T-helper 1 cell treated with Interleukin-12 subunit alpha and Interleukin-12 subunit beta and Interleukin-4 antibody, amounts not matched to agents 30 μg/mL and 1 μg/mL, for 36 hours (primary cell): ENCODE measurements at regions not wholly inside any gene's neighbourhood (a gene's known extent, or its start where the extent isn't known, plus 50 kb on each side); places are given as distances from the start of the nearest gene placed in this dataset.

Experiments
- H3K27ac Mint-ChIP-seq: one replicate; pipeline ENCODE4 v1.8.0; 2021; ENCODE audit warnings: mild to moderate bottlenecking, mixed read lengths
- H3K27me3 Mint-ChIP-seq: one replicate; pipeline ENCODE4 v1.8.0; 2021; ENCODE audit warnings: low read depth, mixed read lengths
- H3K36me3 Mint-ChIP-seq: one replicate; pipeline ENCODE4 v1.8.0; 2021; ENCODE audit warnings: low read depth, mixed read lengths
- H3K4me1 Mint-ChIP-seq: one replicate; pipeline ENCODE4 v1.8.0; 2021; ENCODE audit warnings: low read depth, mixed read lengths
- H3K4me3 Mint-ChIP-seq: one replicate; pipeline ENCODE4 v1.8.0; 2021; ENCODE audit warnings: mild to moderate bottlenecking, moderate library complexity, mixed read lengths
- H3K9me3 Mint-ChIP-seq: one replicate; pipeline ENCODE4 v1.8.0; 2021; ENCODE audit warnings: mixed read lengths

DNA sequence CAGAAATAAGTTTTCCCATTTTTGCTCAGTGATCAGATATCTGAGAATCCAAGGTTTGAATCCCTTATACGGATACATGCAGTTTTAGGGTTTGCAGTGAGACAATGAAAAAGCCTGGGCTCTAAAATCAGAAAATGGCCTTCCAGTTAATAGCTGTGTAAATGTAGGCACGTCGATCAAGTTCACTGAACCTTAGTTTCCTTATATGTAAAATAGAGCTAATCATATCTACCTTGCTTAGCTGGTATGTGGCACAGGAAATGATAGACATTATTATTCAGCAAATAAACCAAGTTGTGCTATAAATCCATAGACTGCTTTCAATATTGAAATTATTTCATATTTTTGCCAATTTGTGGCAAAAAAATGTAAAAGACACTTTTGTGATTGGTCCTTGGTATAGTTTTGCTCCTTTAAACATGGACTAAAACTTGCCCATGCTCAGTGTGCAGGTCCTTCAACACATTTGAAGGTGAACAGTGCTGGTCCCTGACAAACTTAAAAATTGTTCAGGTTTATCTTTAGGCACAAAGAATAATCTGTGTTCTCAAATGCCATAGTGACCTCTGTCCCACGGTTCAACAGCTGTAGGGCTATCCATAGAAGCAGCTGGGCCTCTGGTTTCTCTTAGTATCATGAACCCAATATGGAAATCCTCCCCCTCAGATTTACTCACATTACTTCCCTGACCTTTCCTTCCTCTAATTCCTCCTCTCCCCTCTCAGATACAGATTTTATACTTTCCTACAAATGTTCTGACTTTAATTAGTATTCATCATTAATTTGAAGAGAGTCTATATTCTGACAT is 51.0 kb downstream of the CCDC54 start:
- H3K4me3 Mint-ChIP-seq: no peak overlapping the region
- H3K4me1 Mint-ChIP-seq: peaks cover 11% of the 10 kb centered on the region
- H3K36me3 Mint-ChIP-seq: no peaks in the 10 kb centered on the region
- H3K27ac Mint-ChIP-seq: no peak overlapping the region
- no peaks in the 10 kb centered on the region for H3K9me3 Mint-ChIP-seq
- H3K27me3 Mint-ChIP-seq: peaks cover 60% of the 10 kb centered on the region

DNA sequence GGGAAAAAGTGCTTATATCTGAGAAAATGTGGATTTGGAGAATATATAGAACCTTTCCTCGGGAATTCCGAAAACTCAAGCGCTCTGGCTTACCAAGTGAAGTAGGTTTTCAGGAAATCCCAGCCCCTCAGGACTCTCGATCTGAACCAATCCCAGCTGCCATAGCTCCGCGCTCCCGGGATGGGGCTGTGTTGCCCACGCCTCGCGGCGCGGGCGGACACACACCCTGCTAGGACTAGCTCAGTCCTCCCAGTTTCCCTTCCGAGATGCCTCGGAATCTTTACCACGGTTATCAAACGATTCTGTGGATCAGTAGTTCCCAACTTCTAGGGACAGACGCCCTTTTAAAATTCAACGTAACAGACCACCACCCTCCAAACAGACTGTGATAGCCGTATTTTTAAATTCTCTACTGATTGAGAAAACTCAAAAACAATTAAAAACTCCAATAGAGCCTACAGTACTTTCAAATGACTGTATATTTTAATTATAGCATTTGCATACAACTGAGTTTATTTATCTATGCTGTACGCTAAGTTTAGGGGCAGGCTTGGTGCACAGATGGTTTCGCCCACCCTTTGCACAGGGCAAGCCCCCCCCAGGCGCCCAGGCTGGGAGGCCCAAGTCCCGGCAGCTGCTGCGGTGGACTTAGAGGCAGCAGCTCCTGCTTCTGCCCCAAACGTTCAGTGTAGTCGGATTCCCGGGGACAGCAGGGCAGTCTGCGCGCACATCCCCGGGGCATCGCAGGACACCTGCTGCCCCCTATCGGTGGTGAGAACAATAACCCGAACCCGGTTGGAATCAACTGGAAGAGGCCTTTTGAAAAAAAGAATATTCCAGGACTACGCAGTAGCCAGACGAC is 52.3 kb downstream of the CCDC54 start:
- Mint-ChIP-seq H3K27me3 (peaks cover 70% of the 10 kb centered on the region), H3K27ac (peak overlapping the region; percentile 26), H3K9me3 (no peaks in the 10 kb centered on the region), H3K4me3 (peak overlapping the region; percentile 84), H3K36me3 (no peaks in the 10 kb centered on the region), H3K4me1 (peaks cover 11% of the 10 kb centered on the region)

DNA sequence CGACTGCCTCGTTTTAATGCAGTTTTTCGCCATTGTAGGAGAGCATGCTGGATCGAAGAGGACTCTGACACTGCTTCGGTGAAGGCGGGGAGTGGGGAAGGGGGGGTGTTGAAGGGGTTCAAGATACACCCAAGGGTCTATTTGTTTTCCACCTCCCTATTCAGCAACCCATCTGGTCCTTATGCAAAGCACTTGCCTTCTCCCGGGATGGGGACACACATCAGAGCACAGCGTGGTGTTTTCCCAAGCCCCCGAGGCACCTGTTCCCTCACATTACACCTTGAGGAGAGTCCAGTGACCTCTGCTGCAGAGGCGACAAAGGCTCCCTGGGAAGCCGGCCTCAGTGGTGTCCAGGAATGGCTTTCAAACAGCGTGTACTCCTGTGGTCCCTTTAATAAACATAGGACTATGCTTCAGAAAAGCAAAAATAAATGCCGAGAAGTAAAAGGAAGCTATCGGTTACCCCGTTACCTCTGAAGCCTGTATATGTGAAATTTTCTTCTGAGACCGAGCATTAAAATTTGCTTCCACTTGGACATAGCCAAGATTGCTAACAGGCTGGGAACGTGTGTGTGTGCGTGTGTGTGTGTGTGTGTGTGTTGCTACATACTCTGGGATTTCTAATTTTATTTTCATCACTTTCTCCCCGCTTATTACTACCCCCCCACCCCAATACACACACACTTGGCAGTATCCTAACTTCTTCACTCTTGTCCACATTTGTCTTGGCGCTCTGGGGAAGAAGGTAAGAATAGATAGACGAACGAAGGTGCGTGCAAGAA is 53.2 kb downstream of the CCDC54 start:
- H3K27me3 Mint-ChIP-seq: peaks cover 74% of the 10 kb centered on the region
- H3K27ac Mint-ChIP-seq: peak overlapping the region; percentile 59
- no peaks in the 10 kb centered on the region for H3K9me3 Mint-ChIP-seq
- H3K4me1 Mint-ChIP-seq: peaks cover 11% of the 10 kb centered on the region
- no peaks in the 10 kb centered on the region for H3K36me3 Mint-ChIP-seq
- peak overlapping the region; percentile 84 for H3K4me3 Mint-ChIP-seq

DNA sequence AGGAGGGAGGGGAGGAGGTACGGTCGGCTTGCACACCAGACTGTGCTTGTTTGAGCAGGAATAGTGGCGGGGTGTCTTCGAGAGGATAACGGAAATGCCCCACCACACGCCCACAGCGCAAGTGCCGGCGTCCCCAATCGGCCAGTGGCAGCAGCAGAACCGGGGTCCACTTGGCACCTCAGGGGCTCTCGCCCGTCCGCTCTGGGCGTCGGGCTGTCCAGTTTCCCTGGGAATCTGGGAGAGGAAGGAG is 53.7 kb downstream of the CCDC54 start:
- Mint-ChIP-seq H3K4me1 (peaks cover 11% of the 10 kb centered on the region), H3K36me3 (no peaks in the 10 kb centered on the region), H3K27me3 (peaks cover 69% of the 10 kb centered on the region), H3K27ac (peak overlapping the region; percentile 59), H3K9me3 (no peaks in the 10 kb centered on the region), H3K4me3 (peak overlapping the region; percentile 84)

DNA sequence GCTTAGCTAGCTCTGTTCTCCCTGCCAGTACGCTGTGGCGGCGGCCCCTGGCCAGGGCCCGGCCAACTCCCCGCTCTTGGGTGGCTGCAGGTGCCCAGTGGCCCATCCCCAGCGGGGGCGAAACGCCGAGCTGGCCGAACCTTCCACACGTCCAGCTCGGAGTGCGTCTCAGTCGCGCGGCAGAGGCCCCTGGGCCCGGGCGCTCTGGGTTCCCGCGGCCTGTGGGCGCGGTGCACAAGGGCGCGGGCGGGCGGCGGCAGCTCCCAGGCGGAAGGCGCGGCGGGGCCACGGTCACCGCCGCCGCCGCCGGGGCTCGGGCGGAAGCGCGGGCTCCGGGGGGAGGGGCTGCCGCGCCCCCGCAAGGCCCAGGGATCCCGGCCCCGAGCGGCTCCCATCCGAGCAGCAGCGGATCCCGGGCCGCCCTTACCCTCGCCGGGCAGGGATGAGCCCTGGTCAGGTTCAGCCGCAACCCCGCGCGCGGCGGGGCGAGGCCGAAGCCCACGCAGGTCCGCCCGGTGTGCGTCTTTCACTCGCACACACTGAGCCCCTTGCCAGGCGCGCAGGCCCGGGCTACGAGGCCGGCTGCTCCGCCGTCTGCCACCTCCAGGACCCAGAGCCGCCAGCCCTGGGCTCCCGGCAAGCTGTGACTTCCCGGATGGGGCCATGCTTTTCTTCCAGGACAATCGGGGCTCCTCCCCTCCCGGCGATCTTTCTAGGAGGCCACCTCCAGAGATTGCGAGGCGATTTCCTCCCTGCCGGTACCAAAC is 54.2 kb downstream of the CCDC54 start:
- Mint-ChIP-seq H3K4me1 (peaks cover 11% of the 10 kb centered on the region), H3K4me3 (peak overlapping the region; percentile 88), H3K27me3 (peaks cover 67% of the 10 kb centered on the region), H3K9me3 (no peaks in the 10 kb centered on the region), H3K27ac (peak overlapping the region; percentile 80), H3K36me3 (no peaks in the 10 kb centered on the region)

DNA sequence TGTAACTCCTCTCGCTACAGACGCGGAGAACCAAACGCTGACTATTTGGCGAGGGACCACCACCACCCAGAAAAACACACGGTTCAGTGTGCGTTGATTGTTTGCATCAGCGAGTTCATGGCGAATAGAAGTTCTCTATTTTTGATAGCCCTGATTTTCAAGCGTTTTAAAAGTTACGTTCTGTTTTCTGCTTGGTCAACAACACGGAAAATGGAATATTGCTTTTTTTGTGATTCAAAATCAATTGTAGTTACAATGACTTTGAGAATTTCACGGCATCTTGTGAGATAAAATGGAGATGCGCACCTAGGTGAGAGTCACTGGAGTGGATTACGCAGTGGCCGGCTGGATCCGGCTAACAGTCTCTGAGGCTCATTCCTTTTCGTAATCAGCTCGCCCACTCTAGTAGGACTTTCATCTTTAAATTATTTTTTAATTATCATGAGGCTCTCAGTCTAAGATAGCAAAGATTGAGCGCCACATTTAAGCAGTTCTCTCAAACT is 54.8 kb downstream of the CCDC54 start:
- peaks cover 11% of the 10 kb centered on the region for H3K4me1 Mint-ChIP-seq
- H3K27me3 Mint-ChIP-seq: peaks cover 64% of the 10 kb centered on the region
- H3K9me3 Mint-ChIP-seq: no peaks in the 10 kb centered on the region
- H3K36me3 Mint-ChIP-seq: no peaks in the 10 kb centered on the region
- peak overlapping the region; percentile 80 for H3K27ac Mint-ChIP-seq
- peak overlapping the region; percentile 88 for H3K4me3 Mint-ChIP-seq

DNA sequence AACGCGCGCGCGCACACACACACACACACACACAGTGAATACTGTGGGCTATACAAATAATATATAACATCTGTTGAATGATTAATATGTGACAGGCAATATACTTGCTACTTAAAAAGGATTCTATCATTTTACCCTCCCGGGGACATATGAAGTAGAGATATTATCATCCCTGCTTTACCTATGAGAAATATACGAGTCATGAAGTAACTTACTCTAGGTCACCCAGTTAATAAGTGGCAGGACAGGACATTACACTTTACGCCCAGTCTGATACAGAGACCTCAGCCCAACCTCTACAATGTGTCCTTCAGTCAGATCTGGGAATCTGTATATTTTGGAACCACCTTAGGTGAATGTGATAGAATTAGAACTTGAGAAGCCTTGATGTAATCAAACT is 55.4 kb downstream of the CCDC54 start:
- H3K9me3 Mint-ChIP-seq: no peaks in the 10 kb centered on the region
- H3K27me3 Mint-ChIP-seq: peaks cover 59% of the 10 kb centered on the region
- no peak overlapping the region for H3K27ac Mint-ChIP-seq
- H3K4me1 Mint-ChIP-seq: peaks cover 11% of the 10 kb centered on the region
- no peaks in the 10 kb centered on the region for H3K36me3 Mint-ChIP-seq
- H3K4me3 Mint-ChIP-seq: peak overlapping the region; percentile 88

DNA sequence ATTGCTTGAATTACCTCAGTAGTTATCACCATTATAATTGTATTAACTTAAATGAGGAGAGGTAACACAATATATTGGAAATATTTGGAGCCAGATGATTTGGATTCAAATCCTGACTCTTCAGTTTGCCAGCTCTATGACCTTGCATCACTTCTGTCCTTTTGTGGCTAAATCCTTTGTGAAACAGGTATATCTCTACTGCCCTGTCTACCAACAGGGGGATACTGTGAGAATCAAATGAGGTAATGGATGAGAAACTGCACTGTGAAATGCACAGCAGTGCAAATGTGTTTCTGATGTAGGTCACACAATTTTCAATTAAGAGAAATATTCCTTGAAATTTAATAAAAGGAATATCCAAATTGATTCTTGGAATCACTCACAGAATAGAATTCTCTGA is 58.8 kb downstream of the CCDC54 start:
- Mint-ChIP-seq H3K27me3 (peaks cover 34% of the 10 kb centered on the region), H3K27ac (no peak overlapping the region), H3K9me3 (no peaks in the 10 kb centered on the region), H3K36me3 (no peaks in the 10 kb centered on the region), H3K4me1 (peaks cover 2% of the 10 kb centered on the region), H3K4me3 (no peak overlapping the region)

DNA sequence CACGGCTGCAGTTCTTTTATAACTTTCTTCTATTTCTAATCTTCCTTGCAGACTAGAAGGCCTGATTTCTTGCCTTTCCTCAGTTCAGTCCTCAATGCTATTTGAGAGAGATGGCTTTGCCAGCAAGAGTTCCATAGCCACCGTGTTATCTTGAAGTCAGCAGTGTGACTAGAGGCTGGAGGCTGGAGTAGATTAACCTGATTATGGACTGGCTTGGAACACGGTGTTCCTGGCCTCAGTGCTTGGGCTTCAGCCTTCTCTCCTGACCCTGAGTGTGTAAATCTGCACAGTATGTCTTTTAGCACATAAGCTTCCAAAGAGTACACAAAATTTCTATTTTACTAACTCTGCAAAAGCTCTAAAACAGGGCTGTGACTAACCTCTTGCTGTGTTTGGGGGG is 61.4 kb downstream of the CCDC54 start:
- peaks cover 15% of the 10 kb centered on the region for H3K27me3 Mint-ChIP-seq
- no peak overlapping the region for H3K4me3 Mint-ChIP-seq
- no peaks in the 10 kb centered on the region for H3K4me1 Mint-ChIP-seq
- H3K27ac Mint-ChIP-seq: no peak overlapping the region
- H3K9me3 Mint-ChIP-seq: no peaks in the 10 kb centered on the region
- H3K36me3 Mint-ChIP-seq: no peaks in the 10 kb centered on the region

DNA sequence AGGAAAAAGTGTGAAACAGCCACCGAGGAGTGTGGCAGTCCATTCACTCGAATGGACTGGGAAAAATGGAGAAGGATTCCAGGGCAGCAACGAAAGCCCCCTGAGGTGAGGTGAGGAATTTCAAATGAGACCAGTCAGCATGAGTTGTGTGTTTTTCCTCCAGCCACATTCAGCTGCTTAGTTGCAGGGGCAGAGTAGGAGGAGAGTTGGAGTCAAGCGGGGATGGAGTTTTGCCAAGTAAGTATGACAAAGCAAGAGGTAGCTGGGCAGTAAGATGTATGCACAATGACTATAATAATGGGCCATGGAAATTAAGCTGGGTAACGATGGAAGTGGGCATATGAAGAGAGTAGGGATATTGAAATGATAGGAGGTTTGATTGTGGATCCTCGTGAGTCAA is 64.4 kb downstream of the CCDC54 start:
- no peaks in the 10 kb centered on the region for H3K36me3 Mint-ChIP-seq
- H3K4me1 Mint-ChIP-seq: no peaks in the 10 kb centered on the region
- H3K9me3 Mint-ChIP-seq: no peaks in the 10 kb centered on the region
- H3K4me3 Mint-ChIP-seq: no peak overlapping the region
- peaks cover 4% of the 10 kb centered on the region for H3K27me3 Mint-ChIP-seq
- H3K27ac Mint-ChIP-seq: no peak overlapping the region

DNA sequence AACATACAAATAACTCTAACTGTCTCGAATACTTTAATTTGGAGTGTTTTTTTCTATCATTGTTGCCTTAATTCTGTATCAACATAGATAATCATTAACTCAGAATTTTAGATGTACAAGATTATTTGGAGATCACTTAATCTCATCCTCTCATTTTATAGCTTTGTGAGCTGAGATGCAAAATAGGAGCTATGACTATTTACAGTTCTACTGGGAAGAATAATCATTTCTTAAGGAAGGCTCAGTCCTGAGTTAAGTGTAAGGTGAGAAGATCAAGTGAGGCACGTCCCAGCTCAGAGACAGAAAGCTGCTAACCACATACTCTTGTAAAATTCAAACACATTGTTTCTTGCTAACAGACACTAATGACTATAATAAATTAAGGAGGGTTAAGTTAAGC is 66.2 kb downstream of the CCDC54 start:
- H3K27me3 Mint-ChIP-seq: no peaks in the 10 kb centered on the region
- H3K27ac Mint-ChIP-seq: no peak overlapping the region
- no peaks in the 10 kb centered on the region for H3K9me3 Mint-ChIP-seq
- no peaks in the 10 kb centered on the region for H3K36me3 Mint-ChIP-seq
- H3K4me1 Mint-ChIP-seq: no peaks in the 10 kb centered on the region
- no peak overlapping the region for H3K4me3 Mint-ChIP-seq

DNA sequence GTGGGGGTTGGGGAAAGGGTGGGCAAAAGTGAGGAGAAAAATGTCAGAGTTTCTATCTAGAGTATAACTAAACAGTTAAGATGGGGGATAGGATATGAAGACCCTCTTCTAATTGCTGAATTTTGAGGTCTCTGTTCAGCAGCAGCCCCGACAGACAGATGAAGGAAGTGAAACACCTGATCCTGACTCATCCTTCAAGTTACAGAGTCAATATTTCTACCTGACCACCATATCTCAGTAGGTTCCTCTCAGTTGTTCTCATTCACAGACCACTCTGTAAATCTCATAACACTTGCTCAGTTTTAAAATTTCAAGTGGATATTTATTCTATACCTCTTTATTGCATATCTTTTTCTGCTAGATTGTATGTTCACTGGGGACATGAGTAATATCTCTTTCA is 69.5 kb downstream of the CCDC54 start:
- no peaks in the 10 kb centered on the region for H3K4me1 Mint-ChIP-seq
- H3K4me3 Mint-ChIP-seq: no peak overlapping the region
- H3K36me3 Mint-ChIP-seq: no peaks in the 10 kb centered on the region
- H3K27ac Mint-ChIP-seq: no peak overlapping the region
- no peaks in the 10 kb centered on the region for H3K27me3 Mint-ChIP-seq
- no peaks in the 10 kb centered on the region for H3K9me3 Mint-ChIP-seq

DNA sequence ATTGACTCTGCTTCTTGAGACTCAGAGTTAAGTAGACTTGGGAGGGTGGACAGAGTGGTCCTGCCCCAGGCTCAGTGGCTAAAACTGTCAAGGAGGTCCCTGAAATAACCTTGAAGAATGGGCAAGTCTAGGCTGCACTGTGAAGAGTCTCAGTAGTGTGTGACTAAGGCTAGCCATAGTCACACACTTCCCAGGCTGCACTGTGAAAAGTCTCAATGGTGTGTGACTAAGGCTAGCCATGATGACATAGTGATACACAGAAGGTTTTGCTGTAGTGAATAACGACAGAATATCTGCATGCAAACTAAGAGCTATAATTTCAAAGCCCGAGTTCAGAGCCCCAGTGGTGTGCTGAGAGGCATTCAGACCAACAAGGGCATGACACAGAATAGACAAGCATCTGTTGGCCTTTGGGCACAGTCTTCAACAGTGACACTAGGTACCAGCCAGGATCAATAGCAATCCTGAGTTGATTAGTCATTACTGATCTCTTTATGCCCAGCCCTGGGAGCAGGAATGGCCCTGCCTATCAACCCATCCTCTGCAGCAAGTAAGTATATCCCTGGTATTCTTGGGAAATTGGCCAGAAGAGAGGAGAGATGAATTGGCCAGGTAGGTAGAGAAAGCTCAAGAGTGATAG is 72.4 kb upstream of the BBX start:
- Mint-ChIP-seq H3K4me3 (no peak overlapping the region), H3K36me3 (no peaks in the 10 kb centered on the region), H3K27ac (no peak overlapping the region), H3K9me3 (no peaks in the 10 kb centered on the region), H3K4me1 (no peaks in the 10 kb centered on the region), H3K27me3 (no peaks in the 10 kb centered on the region)

DNA sequence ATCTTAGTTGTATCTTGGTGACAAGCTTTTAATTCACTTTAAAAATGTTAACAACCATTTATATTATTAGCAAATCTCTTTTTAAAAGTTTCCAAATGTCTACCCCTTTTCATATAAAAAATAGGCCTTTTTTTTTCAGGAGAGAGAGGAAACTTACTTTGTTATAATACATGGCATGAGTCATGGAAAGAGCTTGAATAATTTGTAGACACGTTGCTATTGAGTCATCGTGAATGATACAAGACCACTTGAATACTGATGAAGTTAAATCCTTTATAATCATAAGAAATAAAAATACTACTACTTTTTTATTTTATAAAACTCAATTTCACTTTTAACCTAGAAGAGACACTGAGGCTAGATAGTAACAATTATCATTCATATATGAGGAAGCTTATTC is 70.3 kb upstream of the BBX start:
- no peak overlapping the region for H3K4me3 Mint-ChIP-seq
- no peaks in the 10 kb centered on the region for H3K36me3 Mint-ChIP-seq
- H3K27me3 Mint-ChIP-seq: no peaks in the 10 kb centered on the region
- no peaks in the 10 kb centered on the region for H3K4me1 Mint-ChIP-seq
- H3K27ac Mint-ChIP-seq: no peak overlapping the region
- H3K9me3 Mint-ChIP-seq: no peaks in the 10 kb centered on the region
